ENCODE measurements at regions not wholly inside any gene's neighbourhood (a gene's known extent, or its start where the extent isn't known, plus 50 kb on each side); places are given as distances from the start of the nearest gene placed in this dataset.

DNA sequence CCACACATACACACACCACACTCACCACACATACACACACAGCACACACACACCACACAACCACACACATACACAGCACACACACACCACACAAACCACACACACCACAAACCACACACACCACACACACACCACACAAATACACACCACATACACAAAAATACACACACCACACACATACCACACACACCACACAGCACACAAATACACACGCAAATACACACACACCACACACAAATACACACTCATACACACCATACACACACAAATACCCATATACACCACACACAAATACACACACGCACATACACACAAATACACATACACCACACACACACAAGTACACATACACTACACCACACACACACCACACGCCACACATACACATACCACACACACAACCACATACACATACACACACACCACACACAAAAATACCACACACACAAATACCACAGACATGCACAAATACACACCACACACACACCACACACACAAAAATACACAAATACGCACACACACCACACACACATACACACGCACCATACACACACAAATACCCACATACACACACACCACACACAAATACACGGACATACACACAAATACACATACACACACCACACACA, 134.6 kb upstream of the TWIST2 start:
- TF ChIP-seq, protein P1, sequence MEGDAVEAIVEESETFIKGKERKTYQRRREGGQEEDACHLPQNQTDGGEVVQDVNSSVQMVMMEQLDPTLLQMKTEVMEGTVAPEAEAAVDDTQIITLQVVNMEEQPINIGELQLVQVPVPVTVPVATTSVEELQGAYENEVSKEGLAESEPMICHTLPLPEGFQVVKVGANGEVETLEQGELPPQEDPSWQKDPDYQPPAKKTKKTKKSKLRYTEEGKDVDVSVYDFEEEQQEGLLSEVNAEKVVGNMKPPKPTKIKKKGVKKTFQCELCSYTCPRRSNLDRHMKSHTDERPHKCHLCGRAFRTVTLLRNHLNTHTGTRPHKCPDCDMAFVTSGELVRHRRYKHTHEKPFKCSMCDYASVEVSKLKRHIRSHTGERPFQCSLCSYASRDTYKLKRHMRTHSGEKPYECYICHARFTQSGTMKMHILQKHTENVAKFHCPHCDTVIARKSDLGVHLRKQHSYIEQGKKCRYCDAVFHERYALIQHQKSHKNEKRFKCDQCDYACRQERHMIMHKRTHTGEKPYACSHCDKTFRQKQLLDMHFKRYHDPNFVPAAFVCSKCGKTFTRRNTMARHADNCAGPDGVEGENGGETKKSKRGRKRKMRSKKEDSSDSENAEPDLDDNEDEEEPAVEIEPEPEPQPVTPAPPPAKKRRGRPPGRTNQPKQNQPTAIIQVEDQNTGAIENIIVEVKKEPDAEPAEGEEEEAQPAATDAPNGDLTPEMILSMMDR (IDR thresholded peaks at IDR 0.05; ENCODE audit: low read depth, low read length, missing control alignments) = no peak

DNA sequence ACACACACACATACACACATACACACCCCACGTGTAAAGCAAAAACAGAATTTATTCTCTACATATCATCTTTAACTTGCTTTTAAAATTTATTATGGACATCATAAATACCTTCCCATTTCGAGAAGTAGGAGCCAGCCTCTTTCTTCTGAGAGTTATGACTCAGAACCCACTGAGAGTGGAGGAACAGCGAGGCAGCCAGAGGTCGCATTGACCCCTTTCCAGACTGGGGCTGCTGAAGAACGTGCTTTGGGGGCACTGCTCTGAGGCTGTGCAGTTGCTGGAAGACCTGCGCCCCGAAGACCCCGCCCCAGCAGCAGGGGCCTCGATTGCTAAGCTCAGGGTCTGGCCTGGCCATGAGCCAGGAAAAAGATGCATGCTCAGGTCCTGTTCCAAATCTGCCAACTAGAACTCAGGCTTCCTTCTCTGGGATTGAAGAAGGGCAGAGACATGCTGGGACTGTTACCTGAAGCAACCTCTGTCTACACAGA, 133.8 kb upstream of the TWIST2 start:
- DNase-seq (ENCODE audit: low read depth) = no peak
- TF ChIP-seq, protein P1 (IDR thresholded peaks at IDR 0.05; ENCODE audit: low read depth, low read length, missing control alignments) = no peak
- no peak overlapping the region for H3K4me3 ChIP-seq (ENCODE audit: low read depth, low read length)

More for the DNA sequence above, 134.6 kb upstream of the TWIST2 start:
- no peak overlapping the region for H3K4me3 ChIP-seq (ENCODE audit: low read depth, low read length)
- DNase-seq (ENCODE audit: low read depth) = no peak

DNA sequence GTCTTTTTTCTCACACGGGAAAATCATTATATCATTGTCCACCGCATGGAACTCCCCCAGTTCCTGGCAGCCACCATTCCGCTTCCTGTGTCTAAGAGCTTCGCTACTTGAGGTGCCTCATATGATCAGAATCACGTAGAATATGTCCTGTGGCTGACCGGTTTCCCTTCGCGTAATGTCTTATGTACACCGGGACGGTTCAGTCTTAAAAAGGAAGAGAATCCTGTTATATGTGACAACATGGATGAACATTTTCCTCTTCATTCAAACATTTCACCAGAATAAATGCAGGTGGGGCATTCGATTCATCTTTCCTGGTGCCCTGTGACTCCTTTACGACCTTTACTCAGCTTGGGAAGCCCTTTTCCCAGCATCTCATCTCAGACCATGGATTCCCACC, 131.7 kb upstream of the TWIST2 start:
- H3K4me3 ChIP-seq (ENCODE audit: low read depth, low read length) = no peak overlapping the region
- TF ChIP-seq, protein P1 (IDR thresholded peaks at IDR 0.05; ENCODE audit: low read depth, low read length, missing control alignments) = no peak
- DNase-seq (ENCODE audit: low read depth) = no peak

DNA sequence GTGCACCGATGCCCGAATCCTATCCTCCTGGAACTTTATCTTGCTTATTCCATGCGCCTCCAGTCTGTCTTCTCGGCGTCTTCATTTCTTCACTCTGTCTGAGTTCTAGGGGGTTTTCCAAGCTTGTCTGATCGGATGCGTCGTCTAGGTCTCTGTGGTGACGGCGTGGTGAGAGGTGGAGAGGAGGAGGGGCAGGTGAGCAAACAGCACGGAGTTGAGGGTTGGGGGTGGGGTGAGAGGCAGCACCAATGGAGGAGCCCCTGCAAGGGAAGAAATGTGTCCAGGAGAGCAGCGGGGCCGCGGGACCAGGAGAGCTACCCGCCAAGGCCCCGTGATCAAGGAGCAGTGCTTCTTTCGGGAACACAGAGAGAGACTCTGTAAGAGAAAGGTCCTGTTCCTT, 131.3 kb upstream of the TWIST2 start:
- TF ChIP-seq, protein P1 (IDR thresholded peaks at IDR 0.05; ENCODE audit: low read depth, low read length, missing control alignments) = no peak
- DNase-seq (ENCODE audit: low read depth) = no peak
- no peak overlapping the region for H3K4me3 ChIP-seq (ENCODE audit: low read depth, low read length)

DNA sequence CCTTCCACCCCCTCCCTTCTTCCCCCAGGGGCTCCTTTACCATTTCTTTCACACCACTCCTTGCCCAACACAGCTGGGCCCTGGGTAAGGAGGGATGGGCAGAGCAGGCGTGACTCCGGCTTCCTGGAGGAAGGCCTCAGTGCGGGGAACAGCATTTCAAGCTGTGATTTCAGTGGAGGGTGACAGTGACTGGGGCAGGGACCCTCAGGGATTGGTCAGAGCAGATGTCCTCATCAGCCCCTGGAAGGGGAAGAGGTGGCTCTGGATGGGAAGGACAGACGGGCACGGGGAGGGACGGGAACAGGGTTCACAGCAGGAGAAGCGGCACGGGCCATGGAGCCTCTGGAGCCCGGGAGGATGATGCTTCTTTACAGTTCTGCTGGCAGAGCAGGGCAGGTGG, 130.8 kb upstream of the TWIST2 start:
- TF ChIP-seq, protein P1 (IDR thresholded peaks at IDR 0.05; ENCODE audit: low read depth, low read length, missing control alignments) = no peak
- DNase-seq (ENCODE audit: low read depth) = no peak
- H3K4me3 ChIP-seq (ENCODE audit: low read depth, low read length) = no peak overlapping the region

DNA sequence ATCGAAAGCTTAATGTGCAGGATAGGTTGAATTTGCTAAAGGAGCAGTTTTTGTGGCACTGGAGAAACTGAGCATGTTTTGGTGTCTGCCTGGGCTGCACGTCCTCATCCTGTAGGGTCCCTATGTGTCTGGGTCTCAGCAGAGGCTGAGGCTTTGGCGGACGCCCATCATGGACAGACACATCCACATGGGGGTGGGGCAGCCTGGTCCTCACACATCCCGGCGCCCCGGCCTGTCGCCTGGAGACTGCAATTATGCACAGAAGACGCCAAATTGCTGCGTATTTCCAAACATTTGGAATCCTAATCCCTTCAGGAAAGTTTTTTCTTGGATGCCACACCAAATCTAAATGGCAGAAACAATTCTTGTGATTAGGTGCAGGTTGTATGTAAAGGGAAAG, 128.2 kb upstream of the TWIST2 start:
- H3K4me3 ChIP-seq (ENCODE audit: low read depth, low read length) = no peak overlapping the region
- DNase-seq (ENCODE audit: low read depth) = no peak
- TF ChIP-seq, protein P1 (IDR thresholded peaks at IDR 0.05; ENCODE audit: low read depth, low read length, missing control alignments) = no peak

DNA sequence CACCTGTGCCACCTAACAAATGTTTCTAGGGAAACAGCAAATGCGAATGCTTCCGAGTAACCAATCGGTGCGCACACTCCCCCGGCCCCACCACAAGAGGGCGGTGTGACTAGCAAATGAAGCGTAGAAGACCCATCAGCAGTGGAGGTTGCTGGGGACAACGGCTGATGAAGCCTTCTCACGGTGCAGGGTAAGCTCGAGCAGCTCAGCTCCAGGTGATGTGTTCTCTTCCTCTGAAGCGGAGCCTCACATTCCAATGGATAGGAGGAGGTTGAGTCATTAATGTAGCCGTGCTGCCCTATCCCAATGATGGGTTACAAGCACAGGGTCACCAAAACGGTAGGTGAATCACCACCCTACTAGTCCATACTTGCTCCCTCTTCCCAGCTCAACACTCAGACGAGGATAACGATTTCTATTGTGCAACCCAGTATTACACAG, 127.6 kb upstream of the TWIST2 start:
- DNase-seq (ENCODE audit: low read depth) = no peak
- H3K4me3 ChIP-seq (ENCODE audit: low read depth, low read length) = no peak overlapping the region
- TF ChIP-seq, protein P1 (IDR thresholded peaks at IDR 0.05; ENCODE audit: low read depth, low read length, missing control alignments) = peak; percentile 60
